Renal cortex interstitium (tissue), 11 donors: ENCODE measurements at regions not wholly inside any gene's neighbourhood (a gene's known extent, or its start where the extent isn't known, plus 50 kb on each side); places are given as distances from the start of the nearest gene placed in this dataset.

Experiments used
- DNase-seq, 11 donors: peaks; one replicate each; pipeline ENCODE4 v3.0.0-alpha.2; 2013; ENCODE audit warnings: low read depth in 9 of 11, low spot score in 4 of 11; ENCODE audit errors: extremely low read depth in 1 of 11

- no peak for DNase-seq
Measured at GRCh38 chr14:49408187-49408933, 177.8 kb downstream of the RPS29 start.

- no peak for DNase-seq
Measured at GRCh38 chr14:49405291-49405690, 180.9 kb downstream of the RPS29 start.

- DNase-seq = no peak
Measured at GRCh38 chr14:49401373-49401772, 184.8 kb downstream of the RPS29 start.

GRCh38 chr14:49396801-49397200 lies 189.4 kb downstream of the RPS29 start:
- DNase-seq = no peak

GRCh38 chr14:49381778-49382177 lies 204.4 kb downstream of the RPS29 start:
- DNase-seq = no peak

GRCh38 chr14:49367696-49368095 lies 218.5 kb downstream of the RPS29 start:
- DNase-seq = no peak

GRCh38 chr14:49366416-49366815 lies 219.8 kb downstream of the RPS29 start:
- DNase-seq = no peak

GRCh38 chr14:49364752-49365117 lies 221.4 kb downstream of the RPS29 start:
- DNase-seq = peak in 1 of 11 donors; percentile 2

- DNase-seq = peak in 1 of 11 donors; percentile 0
Measured at GRCh38 chr14:49363821-49364751, 222.1 kb downstream of the RPS29 start.

- DNase-seq = no peak
Measured at GRCh38 chr14:49362916-49363315, 223.3 kb downstream of the RPS29 start.

- no peak for DNase-seq
Measured at GRCh38 chr14:49339130-49339529, 247.1 kb downstream of the RPS29 start.

- no peak for DNase-seq
Measured at GRCh38 chr14:49319810-49320209, 266.4 kb downstream of the RPS29 start.

- DNase-seq = no peak
Measured at GRCh38 chr14:49315570-49315969, 270.6 kb downstream of the RPS29 start.

- DNase-seq = peak in 2 of 11 donors; percentile 8 to 12
Measured at GRCh38 chr14:49314737-49315136, 271.4 kb downstream of the RPS29 start.

- no peak for DNase-seq
Measured at GRCh38 chr14:49313108-49313507, 273.1 kb downstream of the RPS29 start.

- no peak for DNase-seq
Measured at GRCh38 chr14:49310298-49310697, 275.9 kb downstream of the RPS29 start.

- DNase-seq = peak in 3 of 11 donors; percentile 10 to 26 (median 25)
Measured at GRCh38 chr14:49306152-49306751, 279.9 kb downstream of the RPS29 start.

GRCh38 chr14:49303946-49304516 lies 282.1 kb downstream of the RPS29 start:
- DNase-seq = peak; percentile 47 to 81 (median 67)

GRCh38 chr14:49297102-49297501 lies 289.1 kb downstream of the RPS29 start:
- no peak for DNase-seq
